IMR-90 (cell line): ENCODE measurements at regions not wholly inside any gene's neighbourhood (a gene's known extent, or its start where the extent isn't known, plus 50 kb on each side); places are given as distances from the start of the nearest gene placed in this dataset.

Source experiments
- ATAC-seq: fragments of 200-7000 bp; cut with Tn5 transposase; 2 replicates; pipeline ENCODE4 v1.9.1; 2020; ENCODE audit warnings: low read depth, mild to moderate bottlenecking, moderate library complexity
- BruUV-seq: library from RNA; stranded (reverse); fragments of 400-500 nt; replicated peaks from 2 replicates; lab custom pipeline; 2021; lab: Mats Ljungman, UMichigan
- CTCF ChIA-PET: fragments of 300-600 bp; formaldehyde crosslinking; extraction: SDS; loops from one replicate; lab custom pipeline; 2021; ENCODE audit warnings: antibody characterized with exemption; lab: Yijun Ruan, JAX
- POLR2A ChIA-PET: fragments of 300-600 bp; sonication (Branson Sonifier 250); formaldehyde crosslinking; loops from one replicate; lab custom pipeline; 2022; ENCODE audit warnings: antibody characterized with exemption; ENCODE audit not compliant: unreplicated experiment; lab: Charles Lee
- DNase-seq: peaks from one replicate; pipeline ENCODE4 v3.0.0; 2013
- H2AFZ ChIP-seq: replicated peaks from 2 replicates; pipeline ENCODE3; 2013; ENCODE audit warnings: low read length, mild to moderate bottlenecking; ENCODE audit not compliant: poor library complexity
- H2AK5ac ChIP-seq: 2 replicates; pipeline ENCODE4 v1.6.1; 2013; ENCODE audit warnings: low read depth, low read length, inconsistent platforms
- H2AK9ac ChIP-seq: replicated peaks from 2 replicates; pipeline ENCODE3; 2013; ENCODE audit warnings: mild to moderate bottlenecking, low read depth, low read length, moderate library complexity; ENCODE audit not compliant: poor library complexity
- H2BK120ac ChIP-seq: 2 replicates; pipeline ENCODE4 v1.6.1; 2013; ENCODE audit warnings: low read depth, low read length, inconsistent platforms
- H2BK15ac ChIP-seq: 3 replicates; pipeline ENCODE4 v1.6.1; 2013; ENCODE audit warnings: low read depth, low read length, inconsistent platforms
- H2BK20ac ChIP-seq: 2 replicates; pipeline ENCODE4 v1.6.1; 2013; ENCODE audit warnings: low read depth, mild to moderate bottlenecking, inconsistent platforms, low read length, moderate library complexity
- H2BK5ac ChIP-seq: 2 replicates; pipeline ENCODE4 v1.6.1; 2013; ENCODE audit warnings: mild to moderate bottlenecking, low read depth, low read length, inconsistent platforms; ENCODE audit not compliant: poor library complexity, severe bottlenecking
- H3K14ac ChIP-seq: replicated peaks from 2 replicates; pipeline ENCODE4 v1.6.1; 2013; ENCODE audit warnings: low read depth, low read length, inconsistent platforms
- H3K18ac ChIP-seq: 2 replicates; pipeline ENCODE4 v1.6.1; 2013; ENCODE audit warnings: low read depth, low read length, control low read depth
- H3K23ac ChIP-seq: 2 replicates; pipeline ENCODE4 v1.6.1; 2013; ENCODE audit warnings: low read depth, low read length, inconsistent platforms
- H3K27ac ChIP-seq: 2 replicates; pipeline ENCODE4 v1.5.1; 2013; ENCODE audit warnings: mild to moderate bottlenecking, control low read depth, low read length; ENCODE audit not compliant: insufficient read depth
- H3K27me3 ChIP-seq: 2 replicates; pipeline ENCODE4 v1.6.1; 2013; ENCODE audit warnings: low read length; ENCODE audit not compliant: control insufficient read depth, insufficient read depth
- H3K36me3 ChIP-seq: 2 replicates; pipeline ENCODE4 v1.6.1; 2013; ENCODE audit warnings: low read length, mixed read lengths; ENCODE audit not compliant: control insufficient read depth, insufficient read depth
- H3K4ac ChIP-seq: 2 replicates; pipeline ENCODE4 v1.6.1; 2013; ENCODE audit warnings: low read depth, low read length, inconsistent platforms
- H3K4me1 ChIP-seq: 2 replicates; pipeline ENCODE4 v1.6.1; 2013; ENCODE audit warnings: low read length, mixed read lengths; ENCODE audit not compliant: control insufficient read depth, insufficient read depth
- H3K4me2 ChIP-seq: 2 replicates; pipeline ENCODE4 v1.6.1; 2013; ENCODE audit warnings: low read depth, mild to moderate bottlenecking, control low read depth, low read length, moderate library complexity
- H3K4me3 ChIP-seq: 2 replicates; pipeline ENCODE4 v1.5.1; 2013; ENCODE audit warnings: low read depth, mild to moderate bottlenecking, control low read depth, low read length, moderate library complexity; ENCODE audit not compliant: insufficient read depth
- H3K56ac ChIP-seq: 2 replicates; pipeline ENCODE4 v1.6.1; 2013; ENCODE audit warnings: low read length, inconsistent platforms; ENCODE audit not compliant: insufficient read depth; ENCODE audit errors: extremely low read depth
- H3K79me1 ChIP-seq, 2 experiments: 2 replicates each; pipeline ENCODE4 v1.6.1; 2013; ENCODE audit warnings: low read length in 2 of 2, inconsistent platforms in 1 of 2, low read depth in 1 of 2
- H3K9ac ChIP-seq: 2 replicates; pipeline ENCODE4 v1.6.1; 2013; ENCODE audit warnings: low read depth, low read length, control low read depth
- H3K9me1 ChIP-seq: 2 replicates; pipeline ENCODE4 v1.6.1; 2013; ENCODE audit warnings: low read length, inconsistent platforms; ENCODE audit not compliant: insufficient read depth
- H3K9me3 ChIP-seq: 2 replicates; pipeline ENCODE4 v1.6.1; 2013; ENCODE audit warnings: low read length; ENCODE audit not compliant: control insufficient read depth, insufficient read depth
- H4K20me1 ChIP-seq: 2 replicates; pipeline ENCODE4 v1.6.1; 2013; ENCODE audit warnings: low read length, inconsistent platforms; ENCODE audit not compliant: insufficient read depth
- H4K5ac ChIP-seq: 2 replicates; pipeline ENCODE4 v1.6.1; 2013; ENCODE audit warnings: mild to moderate bottlenecking, low read depth, low read length, control low read depth
- H4K8ac ChIP-seq, 2 experiments: 2 replicates each; pipeline ENCODE4 v1.6.1; 2013; ENCODE audit warnings: low read depth in 2 of 2, low read length in 2 of 2, control low read depth in 1 of 2, inconsistent platforms in 1 of 2
- H4K91ac ChIP-seq: 2 replicates; pipeline ENCODE4 v1.6.1; 2013; ENCODE audit warnings: low read depth, low read length, inconsistent platforms; ENCODE audit not compliant: insufficient read depth
- BHLHE40 ChIP-seq: fragments of 150-350 bp; IDR thresholded peaks from 2 replicates; pipeline ENCODE4 v1.6.1; 2016; ENCODE audit warnings: mild to moderate bottlenecking, low read depth, low read length
- CEBPB ChIP-seq: IDR thresholded peaks from 2 replicates; pipeline ENCODE4 v1.6.1; 2012; ENCODE audit warnings: low read depth, low read length, improper control_type of control experiment
- CHD1 ChIP-seq: IDR thresholded peaks from 2 replicates; pipeline ENCODE4 v1.6.1; 2012; ENCODE audit warnings: low read depth, low read length, improper control_type of control experiment
- MAFK ChIP-seq: IDR thresholded peaks from 2 replicates; pipeline ENCODE4 v1.6.1; 2012; ENCODE audit warnings: low read depth, low read length, improper control_type of control experiment
- NFE2L2 ChIP-seq: fragments of 150-350 bp; IDR thresholded peaks from 2 replicates; pipeline ENCODE4 v1.6.1; 2016; ENCODE audit warnings: low read depth, mild to moderate bottlenecking, low read length
- POLR2A ChIP-seq: IDR thresholded peaks from 2 replicates; pipeline ENCODE4 v1.6.1; 2012; ENCODE audit warnings: mild to moderate bottlenecking, low read depth, low read length
- RAD21 ChIP-seq: IDR thresholded peaks from 2 replicates; pipeline ENCODE4 v1.6.1; 2012; ENCODE audit warnings: low read length, improper control_type of control experiment
- RCOR1 ChIP-seq: IDR thresholded peaks from 2 replicates; pipeline ENCODE4 v1.6.1; 2012; ENCODE audit warnings: mild to moderate bottlenecking, low read length, improper control_type of control experiment; ENCODE audit not compliant: insufficient replicate concordance
- RFX5 ChIP-seq: IDR thresholded peaks from 2 replicates; pipeline ENCODE4 v1.8.0; 2012; ENCODE audit warnings: low read depth, mild to moderate bottlenecking, low read length, moderate library complexity
- WGBS, 2 experiments: methylation state at CpG; one replicate each; pipeline versions ENCODE4 v1.1.5 to v1.1.7; 2013; ENCODE audit warnings: missing lambda C conversion rate in 2 of 2; ENCODE audit not compliant: insufficient read length in 1 of 2; ENCODE audit errors: extremely low coverage in 2 of 2; 5-methylcytosine and 5-hydroxymethylcytosine counted together
- dilution Hi-C: fragments of 300-500 bp; cut with HindIII; formaldehyde crosslinking; loops from one replicate; pipeline ENCODE4 v1.14.3; 2018; ENCODE audit warnings: low sequenced_read_pairs; ENCODE audit not compliant: unreplicated experiment
- in situ Hi-C: fragments of 300-500 bp; cut with MboI; formaldehyde crosslinking; loops from 3 replicates; pipeline ENCODE4 v1.14.3; 2019; ENCODE audit warnings: low sequenced_read_pairs, inconsistent platforms, mixed read lengths
- intact Hi-C: fragments of 100-400 bp; cut with micrococcal nuclease; formaldehyde crosslinking; loops from 2 replicates; pipeline ENCODE4 v1.10.0; 2022
- TF ChIP-seq, protein P1 (sequence below): conservative IDR thresholded peaks from 2 replicates; pipeline ENCODE4 v1.5.1; 2012; ENCODE audit warnings: mild to moderate bottlenecking, low read depth, low read length, improper control_type of control experiment
- TF ChIP-seq, protein P2 (sequence below): fragments of 150-350 bp; IDR thresholded peaks from 2 replicates; pipeline ENCODE4 v1.6.1; 2016; ENCODE audit warnings: low read depth, mild to moderate bottlenecking, low read length, moderate library complexity, borderline replicate concordance

DNA sequence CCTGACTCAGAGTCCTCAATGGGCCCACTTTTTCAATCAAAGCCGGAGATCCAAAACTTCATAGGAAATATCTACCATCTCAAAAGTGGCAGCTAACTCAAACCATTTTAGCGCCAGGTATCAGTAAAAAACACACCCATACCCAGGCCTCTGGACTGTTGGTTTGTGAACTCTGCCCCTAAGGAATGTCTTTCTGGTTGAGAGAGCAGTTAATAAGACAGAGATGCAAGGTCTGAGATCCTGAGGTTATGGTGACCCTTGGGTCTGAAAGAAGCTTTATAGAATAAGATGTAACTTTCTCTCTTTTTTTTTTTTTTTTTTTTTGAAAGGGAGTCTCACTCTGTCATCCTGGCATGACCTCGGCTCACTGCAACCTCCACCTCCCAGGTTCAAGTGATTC, 350.5 kb downstream of the SOX9 start:
- H2AFZ ChIP-seq = no peak overlapping the region
- H3K27me3 ChIP-seq = no peaks in the 10 kb centered on the region
- dilution Hi-C loops (no loop called here), intact Hi-C loops (no loop called here), in situ Hi-C loops (no loop called here)
- no peak overlapping the region for H2AK9ac ChIP-seq
- H4K5ac ChIP-seq = no peak overlapping the region
- H4K20me1 ChIP-seq = no peaks in the 10 kb centered on the region; the same call in 1 of the 2 replicates
- H3K36me3 ChIP-seq = no peaks in the 10 kb centered on the region
- POLR2A ChIA-PET = no interaction called here
- ATAC-seq (no peak), DNase-seq (no peak)
- H2BK20ac ChIP-seq = no peak overlapping the region
- no peak overlapping the region for H3K9ac ChIP-seq
- H2AK5ac ChIP-seq = no peak overlapping the region
- H2BK120ac ChIP-seq = no peak overlapping the region
- no TSS peak for BruUV-seq
- no peak overlapping the region for H3K56ac ChIP-seq
- H3K27ac ChIP-seq = no peak overlapping the region
- no peak overlapping the region for H3K4me2 ChIP-seq
- H2BK5ac ChIP-seq = no peak overlapping the region
- H3K18ac ChIP-seq = no peak overlapping the region
- H3K9me3 ChIP-seq = no peaks in the 10 kb centered on the region
- no peak overlapping the region for H4K91ac ChIP-seq
- H3K23ac ChIP-seq = no peak overlapping the region
- H4K8ac ChIP-seq = no peak overlapping the region
- no peak overlapping the region for H3K14ac ChIP-seq
- WGBS, 2 experiments = no CpG with 5 or more reads among the region's 3 CpGs
- H2BK15ac ChIP-seq = no peak overlapping the region
- CTCF ChIA-PET = interaction anchor here (0.6 kb wide), 1 partner anchor 399 kb away, joined by 5 read pairs; no protein-coding TSS in a partner anchor
- peaks cover 2% of the 10 kb centered on the region; the same call in 1 of the 2 replicates for H3K4me1 ChIP-seq
- H3K4me3 ChIP-seq = no peak overlapping the region
- peaks cover 14% of the 10 kb centered on the region; the same call in 1 of the 2 replicates for H3K9me1 ChIP-seq
- peaks cover 17 to 36% of the 10 kb centered on the region in 2 experiments for H3K79me1 ChIP-seq
- TF ChIP-seq, protein P1, sequence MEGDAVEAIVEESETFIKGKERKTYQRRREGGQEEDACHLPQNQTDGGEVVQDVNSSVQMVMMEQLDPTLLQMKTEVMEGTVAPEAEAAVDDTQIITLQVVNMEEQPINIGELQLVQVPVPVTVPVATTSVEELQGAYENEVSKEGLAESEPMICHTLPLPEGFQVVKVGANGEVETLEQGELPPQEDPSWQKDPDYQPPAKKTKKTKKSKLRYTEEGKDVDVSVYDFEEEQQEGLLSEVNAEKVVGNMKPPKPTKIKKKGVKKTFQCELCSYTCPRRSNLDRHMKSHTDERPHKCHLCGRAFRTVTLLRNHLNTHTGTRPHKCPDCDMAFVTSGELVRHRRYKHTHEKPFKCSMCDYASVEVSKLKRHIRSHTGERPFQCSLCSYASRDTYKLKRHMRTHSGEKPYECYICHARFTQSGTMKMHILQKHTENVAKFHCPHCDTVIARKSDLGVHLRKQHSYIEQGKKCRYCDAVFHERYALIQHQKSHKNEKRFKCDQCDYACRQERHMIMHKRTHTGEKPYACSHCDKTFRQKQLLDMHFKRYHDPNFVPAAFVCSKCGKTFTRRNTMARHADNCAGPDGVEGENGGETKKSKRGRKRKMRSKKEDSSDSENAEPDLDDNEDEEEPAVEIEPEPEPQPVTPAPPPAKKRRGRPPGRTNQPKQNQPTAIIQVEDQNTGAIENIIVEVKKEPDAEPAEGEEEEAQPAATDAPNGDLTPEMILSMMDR = no peak
- TF ChIP-seq POLR2A (no peak), MAFK (no peak), RFX5 (no peak), RCOR1 (no peak), RAD21 (no peak), CHD1 (no peak), BHLHE40 (no peak), NFE2L2 (no peak), CEBPB (no peak)
- TF ChIP-seq, protein P2, sequence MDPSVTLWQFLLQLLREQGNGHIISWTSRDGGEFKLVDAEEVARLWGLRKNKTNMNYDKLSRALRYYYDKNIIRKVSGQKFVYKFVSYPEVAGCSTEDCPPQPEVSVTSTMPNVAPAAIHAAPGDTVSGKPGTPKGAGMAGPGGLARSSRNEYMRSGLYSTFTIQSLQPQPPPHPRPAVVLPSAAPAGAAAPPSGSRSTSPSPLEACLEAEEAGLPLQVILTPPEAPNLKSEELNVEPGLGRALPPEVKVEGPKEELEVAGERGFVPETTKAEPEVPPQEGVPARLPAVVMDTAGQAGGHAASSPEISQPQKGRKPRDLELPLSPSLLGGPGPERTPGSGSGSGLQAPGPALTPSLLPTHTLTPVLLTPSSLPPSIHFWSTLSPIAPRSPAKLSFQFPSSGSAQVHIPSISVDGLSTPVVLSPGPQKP = no peak
- H3K4ac ChIP-seq = no peak overlapping the region
